ENCODE measurements at regions not wholly inside any gene's neighbourhood (a gene's known extent, or its start where the extent isn't known, plus 50 kb on each side); places are given as distances from the start of the nearest gene placed in this dataset.

GRCh38 chr5:133825631-133826289 lies 142.7 kb downstream of the C5orf15 start:
- CTCF ChIA-PET = no interaction called here

GRCh38 chr5:133824661-133825254 lies 143.7 kb downstream of the C5orf15 start:
- CTCF ChIA-PET = no interaction called here
- POLR2A ChIA-PET = no interaction called here
- no peak for DNase-seq (ENCODE audit: extremely low spot score)
- TF ChIP-seq FOXM1 (IDR thresholded peaks at IDR 0.05; ENCODE audit: borderline replicate concordance) = no peak
- no peak for TF ChIP-seq ZNF384 (IDR thresholded peaks at IDR 0.05)
- no peak for TF ChIP-seq SP1 (IDR thresholded peaks at IDR 0.05)
- TF ChIP-seq BHLHE40 (IDR thresholded peaks at IDR 0.05; ENCODE audit: borderline replicate concordance) = no peak
- no peak for TF ChIP-seq ELF4 (IDR thresholded peaks at IDR 0.05)
- no peak for TF ChIP-seq CTBP1 (IDR thresholded peaks at IDR 0.05; ENCODE audit: borderline replicate concordance)
- no peak for TF ChIP-seq NFRKB (IDR thresholded peaks at IDR 0.05)
- TF ChIP-seq FOXA1 (IDR thresholded peaks at IDR 0.05) = no peak
- TF ChIP-seq PKNOX1 (IDR thresholded peaks at IDR 0.05) = no peak
- TF ChIP-seq HDGF (IDR thresholded peaks at IDR 0.05; ENCODE audit: borderline replicate concordance) = no peak
- TF ChIP-seq SUZ12 (IDR thresholded peaks at IDR 0.05) = no peak

More at GRCh38 chr5:133825631-133826289, 142.7 kb downstream of the C5orf15 start:
- POLR2A ChIA-PET = interaction anchor here (0.6 kb wide), 1 partner anchor 1598 kb away, joined by 3 read pairs; the partner anchor contains the start of gene P4HA2
- TF ChIP-seq BHLHE40 (IDR thresholded peaks at IDR 0.05; ENCODE audit: borderline replicate concordance) = no peak
- no peak for TF ChIP-seq NFRKB (IDR thresholded peaks at IDR 0.05)
- TF ChIP-seq HDGF (IDR thresholded peaks at IDR 0.05; ENCODE audit: borderline replicate concordance) = no peak
- no peak for TF ChIP-seq FOXA1 (IDR thresholded peaks at IDR 0.05)
- no peak for TF ChIP-seq ELF4 (IDR thresholded peaks at IDR 0.05)
- no peak for TF ChIP-seq SUZ12 (IDR thresholded peaks at IDR 0.05)
- TF ChIP-seq TARDBP (IDR thresholded peaks at IDR 0.05) = no peak
- no peak for TF ChIP-seq ZNF384 (IDR thresholded peaks at IDR 0.05)
- TF ChIP-seq L3MBTL2 (conservative IDR thresholded peaks at IDR 0.05) = no peak
- TF ChIP-seq FOXM1 (IDR thresholded peaks at IDR 0.05; ENCODE audit: borderline replicate concordance) = no peak
- TF ChIP-seq ARNT (IDR thresholded peaks at IDR 0.05) = no peak
- no peak for TF ChIP-seq CTBP1 (IDR thresholded peaks at IDR 0.05; ENCODE audit: borderline replicate concordance)
- no peak for TF ChIP-seq PKNOX1 (IDR thresholded peaks at IDR 0.05)
- TF ChIP-seq FOXK2 (IDR thresholded peaks at IDR 0.05) = no peak
- TF ChIP-seq LEF1 (IDR thresholded peaks at IDR 0.05; ENCODE audit: borderline replicate concordance) = no peak
- TF ChIP-seq SP1 (IDR thresholded peaks at IDR 0.05) = no peak
- no peak for DNase-seq (ENCODE audit: extremely low spot score)

GRCh38 chr5:133821889-133822288 lies 146.5 kb downstream of the C5orf15 start:
- no peak for DNase-seq (ENCODE audit: extremely low spot score)
- TF ChIP-seq ARNT (IDR thresholded peaks at IDR 0.05) (no peak), LEF1 (IDR thresholded peaks at IDR 0.05; ENCODE audit: borderline replicate concordance) (no peak), BHLHE40 (IDR thresholded peaks at IDR 0.05; ENCODE audit: borderline replicate concordance) (no peak), L3MBTL2 (conservative IDR thresholded peaks at IDR 0.05) (no peak), CTBP1 (IDR thresholded peaks at IDR 0.05; ENCODE audit: borderline replicate concordance) (no peak), FOXK2 (IDR thresholded peaks at IDR 0.05) (no peak), FOXA1 (IDR thresholded peaks at IDR 0.05) (no peak), SUZ12 (IDR thresholded peaks at IDR 0.05) (no peak)
- POLR2A ChIA-PET = no interaction called here
- CTCF ChIA-PET = no interaction called here

- no peak for TF ChIP-seq ARNT (IDR thresholded peaks at IDR 0.05)
- TF ChIP-seq PKNOX1 (IDR thresholded peaks at IDR 0.05) = no peak
- TF ChIP-seq ZNF384 (IDR thresholded peaks at IDR 0.05) = no peak
- TF ChIP-seq NFRKB (IDR thresholded peaks at IDR 0.05) = no peak
- no peak for TF ChIP-seq ELF4 (IDR thresholded peaks at IDR 0.05)
- no peak for TF ChIP-seq BHLHE40 (IDR thresholded peaks at IDR 0.05; ENCODE audit: borderline replicate concordance)
- TF ChIP-seq FOXA1 (IDR thresholded peaks at IDR 0.05) = no peak
- no peak for TF ChIP-seq FOXM1 (IDR thresholded peaks at IDR 0.05; ENCODE audit: borderline replicate concordance)
- no peak for TF ChIP-seq TARDBP (IDR thresholded peaks at IDR 0.05)
- no peak for TF ChIP-seq FOXK2 (IDR thresholded peaks at IDR 0.05)
- no peak for TF ChIP-seq L3MBTL2 (conservative IDR thresholded peaks at IDR 0.05)
- CTCF ChIA-PET = no interaction called here
- no peak for DNase-seq (ENCODE audit: extremely low spot score)
- POLR2A ChIA-PET = no interaction called here
Observed at GRCh38 chr5:133821311-133821741, 147.1 kb downstream of the C5orf15 start.

- no peak for TF ChIP-seq L3MBTL2 (conservative IDR thresholded peaks at IDR 0.05)
- TF ChIP-seq CTBP1 (IDR thresholded peaks at IDR 0.05; ENCODE audit: borderline replicate concordance) = no peak
- TF ChIP-seq TARDBP (IDR thresholded peaks at IDR 0.05) = no peak
- TF ChIP-seq ELF4 (IDR thresholded peaks at IDR 0.05) = no peak
- TF ChIP-seq ZNF384 (IDR thresholded peaks at IDR 0.05) = no peak
- no peak for TF ChIP-seq FOXK2 (IDR thresholded peaks at IDR 0.05)
- TF ChIP-seq HDGF (IDR thresholded peaks at IDR 0.05; ENCODE audit: borderline replicate concordance) = no peak
- no peak for TF ChIP-seq ARNT (IDR thresholded peaks at IDR 0.05)
- TF ChIP-seq BHLHE40 (IDR thresholded peaks at IDR 0.05; ENCODE audit: borderline replicate concordance) = no peak
- no peak for TF ChIP-seq SUZ12 (IDR thresholded peaks at IDR 0.05)
- no peak for TF ChIP-seq SP1 (IDR thresholded peaks at IDR 0.05)
- DNase-seq (ENCODE audit: extremely low spot score) = no peak
- POLR2A ChIA-PET = interaction anchor here (0.6 kb wide), 1 partner anchor 119 kb away, joined by 3 read pairs; no protein-coding TSS in a partner anchor
- CTCF ChIA-PET = no interaction called here
Observed at GRCh38 chr5:133820507-133820906, 147.9 kb downstream of the C5orf15 start.

GRCh38 chr5:133819977-133820471 lies 148.4 kb downstream of the C5orf15 start:
- POLR2A ChIA-PET = no interaction called here
- no peak for DNase-seq (ENCODE audit: extremely low spot score)
- CTCF ChIA-PET = no interaction called here
- no peak for TF ChIP-seq ELF4 (IDR thresholded peaks at IDR 0.05)
- TF ChIP-seq FOXK2 (IDR thresholded peaks at IDR 0.05) = no peak
- no peak for TF ChIP-seq ZNF384 (IDR thresholded peaks at IDR 0.05)
- TF ChIP-seq FOXM1 (IDR thresholded peaks at IDR 0.05; ENCODE audit: borderline replicate concordance) = no peak
- no peak for TF ChIP-seq L3MBTL2 (conservative IDR thresholded peaks at IDR 0.05)
- no peak for TF ChIP-seq CTBP1 (IDR thresholded peaks at IDR 0.05; ENCODE audit: borderline replicate concordance)
- no peak for TF ChIP-seq NFRKB (IDR thresholded peaks at IDR 0.05)
- TF ChIP-seq SUZ12 (IDR thresholded peaks at IDR 0.05) = no peak
- no peak for TF ChIP-seq SP1 (IDR thresholded peaks at IDR 0.05)
- no peak for TF ChIP-seq HDGF (IDR thresholded peaks at IDR 0.05; ENCODE audit: borderline replicate concordance)
- no peak for TF ChIP-seq TARDBP (IDR thresholded peaks at IDR 0.05)
- TF ChIP-seq BHLHE40 (IDR thresholded peaks at IDR 0.05; ENCODE audit: borderline replicate concordance) = no peak
- TF ChIP-seq LEF1 (IDR thresholded peaks at IDR 0.05; ENCODE audit: borderline replicate concordance) = no peak
- TF ChIP-seq ARNT (IDR thresholded peaks at IDR 0.05) = no peak
- no peak for TF ChIP-seq PKNOX1 (IDR thresholded peaks at IDR 0.05)
- TF ChIP-seq FOXA1 (IDR thresholded peaks at IDR 0.05) = no peak

Data from HEK293T (cell line).